HEK293 (cell line): ENCODE measurements at regions not wholly inside any gene's neighbourhood (a gene's known extent, or its start where the extent isn't known, plus 50 kb on each side); places are given as distances from the start of the nearest gene placed in this dataset.
A peak's percentile ranks its signal among the peaks of the same experiment; 100 is the strongest.

Source experiments
- CTCF ChIA-PET: fragments of 350-600 bp; formaldehyde crosslinking; extraction: SDS; loops from one replicate; lab custom pipeline; 2021; ENCODE audit warnings: antibody characterized with exemption; lab: Yijun Ruan, JAX
- POLR2A ChIA-PET: fragments of 300-600 bp; formaldehyde crosslinking; extraction: SDS; loops from one replicate; lab custom pipeline; 2020; ENCODE audit warnings: antibody characterized with exemption, inconsistent platforms; lab: Yijun Ruan, JAX
- H3K27ac ChIP-seq: fragments of 200-500 bp; sonication (Bioruptor generic); 2 replicates; pipeline ENCODE4 v1.5.1; 2014; ENCODE audit warnings: low read depth, low read length, control low read depth, inconsistent platforms; ENCODE audit errors: extremely low read depth
- H3K36me3 ChIP-seq, 2 experiments: fragments of 200-500 bp in 1 of 2; sonication (Bioruptor generic) in 1 of 2; 1 replicate in 1 of 2; 2 replicates in 1 of 2; pipeline ENCODE4 v1.5.1; 2014 to 2017; ENCODE audit warnings: inconsistent platforms in 2 of 2, low read length in 2 of 2; ENCODE audit not compliant: control insufficient read depth in 2 of 2, insufficient read depth in 1 of 2
- H3K4me1 ChIP-seq: fragments of 200-500 bp; sonication (Bioruptor generic); 2 replicates; pipeline ENCODE4 v1.5.1; 2014; ENCODE audit warnings: mild to moderate bottlenecking, low read length, inconsistent platforms; ENCODE audit not compliant: control insufficient read depth, insufficient read depth
- H3K4me3 ChIP-seq: 2 replicates; pipeline ENCODE4 v1.5.1; 2011; ENCODE audit warnings: low read depth, mild to moderate bottlenecking, control low read depth, low read length, moderate library complexity
- H3K9me3 ChIP-seq: fragments of 200-500 bp; sonication (Bioruptor generic); 2 replicates; pipeline ENCODE4 v1.5.1; 2014; ENCODE audit warnings: low read depth, low read length, inconsistent platforms; ENCODE audit not compliant: control insufficient read depth, insufficient read depth
- FEZF1 ChIP-seq: fragments of 450-650 bp; formaldehyde crosslinking; IDR thresholded peaks from 2 replicates; pipeline ENCODE4 v1.5.1; 2016; ENCODE audit warnings: missing biosample characterization, missing genetic modification characterization
- KLF9 ChIP-seq: fragments of 450-650 bp; formaldehyde crosslinking; IDR thresholded peaks from 2 replicates; pipeline ENCODE4 v1.5.1; 2016; ENCODE audit warnings: missing biosample characterization, missing genetic modification characterization, low read depth
- REST ChIP-seq: fragments of 450-650 bp; formaldehyde crosslinking; IDR thresholded peaks from 2 replicates; pipeline ENCODE4 v1.5.1; 2016; ENCODE audit warnings: missing biosample characterization, missing genetic modification characterization
- YY1 ChIP-seq: fragments of 450-650 bp; formaldehyde crosslinking; IDR thresholded peaks from 2 replicates; pipeline ENCODE4 v1.5.1; 2018; ENCODE audit warnings: missing biosample characterization, missing genetic modification characterization
- ZNF146 ChIP-seq: fragments of 450-650 bp; formaldehyde crosslinking; IDR thresholded peaks from 2 replicates; pipeline ENCODE4 v1.5.1; 2016; ENCODE audit warnings: missing biosample characterization, missing genetic modification characterization
- ZNF16 ChIP-seq: fragments of 450-650 bp; formaldehyde crosslinking; IDR thresholded peaks from 2 replicates; pipeline ENCODE4 v1.5.1; 2016; ENCODE audit warnings: low read depth, missing biosample characterization, missing genetic modification characterization
- ZNF292 ChIP-seq: fragments of 450-650 bp; formaldehyde crosslinking; IDR thresholded peaks from 2 replicates; pipeline ENCODE4 v1.5.1; 2016; ENCODE audit warnings: low read depth, missing biosample characterization, missing genetic modification characterization, borderline replicate concordance
- ZNF404 ChIP-seq: fragments of 450-650 bp; formaldehyde crosslinking; IDR thresholded peaks from 2 replicates; pipeline ENCODE4 v1.5.1; 2017; ENCODE audit warnings: missing biosample characterization, missing genetic modification characterization
- ZNF624 ChIP-seq: fragments of 450-650 bp; formaldehyde crosslinking; IDR thresholded peaks from 2 replicates; pipeline ENCODE4 v1.5.1; 2017; ENCODE audit warnings: missing biosample characterization, missing genetic modification characterization
- ZNF660 ChIP-seq: fragments of 450-650 bp; IDR thresholded peaks from 2 replicates; pipeline ENCODE4 v1.5.1; 2018; ENCODE audit warnings: missing biosample characterization, mild to moderate bottlenecking, missing genetic modification characterization
- TF ChIP-seq, protein P1 (sequence below): fragments of 450-650 bp; formaldehyde crosslinking; IDR thresholded peaks from 2 replicates; pipeline ENCODE4 v1.5.1; 2016; ENCODE audit warnings: missing biosample characterization, missing genetic modification characterization
- TF ChIP-seq, protein P2 (sequence below): fragments of 450-650 bp; formaldehyde crosslinking; IDR thresholded peaks from 2 replicates; pipeline ENCODE4 v1.5.1; 2016; ENCODE audit warnings: missing biosample characterization, missing genetic modification characterization
- TF ChIP-seq, protein P3 (sequence below): fragments of 450-650 bp; formaldehyde crosslinking; IDR thresholded peaks from 2 replicates; pipeline ENCODE4 v1.5.1; 2016; ENCODE audit warnings: missing biosample characterization, missing genetic modification characterization
- TF ChIP-seq, protein P4 (sequence below): fragments of 450-650 bp; formaldehyde crosslinking; IDR thresholded peaks from 2 replicates; pipeline ENCODE4 v1.5.1; 2017; ENCODE audit warnings: missing biosample characterization, mild to moderate bottlenecking, missing genetic modification characterization, moderate library complexity
- TF ChIP-seq, protein P5 (sequence below): fragments of 450-650 bp; formaldehyde crosslinking; IDR thresholded peaks from 2 replicates; pipeline ENCODE4 v1.5.1; 2016; ENCODE audit warnings: missing biosample characterization, missing genetic modification characterization

DNA sequence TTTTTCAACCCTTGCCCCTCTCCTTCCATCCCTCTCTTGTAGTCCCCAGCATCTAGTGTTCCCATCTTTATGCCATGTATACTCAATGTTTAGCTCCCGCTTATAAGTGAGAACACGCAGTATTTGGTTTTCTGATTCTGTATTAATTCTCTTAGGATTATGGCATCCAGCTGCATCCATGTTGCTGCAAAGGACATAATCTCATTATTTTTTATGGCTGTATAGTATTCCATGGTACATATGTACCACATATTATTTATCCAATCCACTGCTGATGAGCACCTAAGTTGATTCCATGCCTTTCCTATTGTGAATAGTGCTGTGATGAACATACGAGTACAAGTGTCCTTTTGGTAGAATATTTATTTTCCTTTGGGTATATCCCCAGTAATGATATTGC, 66.8 kb downstream of the UNC5CL start:
- H3K4me1 ChIP-seq = no peaks in the 10 kb centered on the region
- ChIA-PET POLR2A (no interaction called here), CTCF (interaction anchor here (1.0 kb wide), 1 partner anchor 15 kb away, joined by 3 read pairs; no protein-coding TSS in a partner anchor)
- no peaks in the 10 kb centered on the region for H3K36me3 ChIP-seq
- H3K27ac ChIP-seq = no peak overlapping the region
- H3K4me3 ChIP-seq = no peak overlapping the region
- H3K9me3 ChIP-seq = no peaks in the 10 kb centered on the region
- TF ChIP-seq, protein P1, sequence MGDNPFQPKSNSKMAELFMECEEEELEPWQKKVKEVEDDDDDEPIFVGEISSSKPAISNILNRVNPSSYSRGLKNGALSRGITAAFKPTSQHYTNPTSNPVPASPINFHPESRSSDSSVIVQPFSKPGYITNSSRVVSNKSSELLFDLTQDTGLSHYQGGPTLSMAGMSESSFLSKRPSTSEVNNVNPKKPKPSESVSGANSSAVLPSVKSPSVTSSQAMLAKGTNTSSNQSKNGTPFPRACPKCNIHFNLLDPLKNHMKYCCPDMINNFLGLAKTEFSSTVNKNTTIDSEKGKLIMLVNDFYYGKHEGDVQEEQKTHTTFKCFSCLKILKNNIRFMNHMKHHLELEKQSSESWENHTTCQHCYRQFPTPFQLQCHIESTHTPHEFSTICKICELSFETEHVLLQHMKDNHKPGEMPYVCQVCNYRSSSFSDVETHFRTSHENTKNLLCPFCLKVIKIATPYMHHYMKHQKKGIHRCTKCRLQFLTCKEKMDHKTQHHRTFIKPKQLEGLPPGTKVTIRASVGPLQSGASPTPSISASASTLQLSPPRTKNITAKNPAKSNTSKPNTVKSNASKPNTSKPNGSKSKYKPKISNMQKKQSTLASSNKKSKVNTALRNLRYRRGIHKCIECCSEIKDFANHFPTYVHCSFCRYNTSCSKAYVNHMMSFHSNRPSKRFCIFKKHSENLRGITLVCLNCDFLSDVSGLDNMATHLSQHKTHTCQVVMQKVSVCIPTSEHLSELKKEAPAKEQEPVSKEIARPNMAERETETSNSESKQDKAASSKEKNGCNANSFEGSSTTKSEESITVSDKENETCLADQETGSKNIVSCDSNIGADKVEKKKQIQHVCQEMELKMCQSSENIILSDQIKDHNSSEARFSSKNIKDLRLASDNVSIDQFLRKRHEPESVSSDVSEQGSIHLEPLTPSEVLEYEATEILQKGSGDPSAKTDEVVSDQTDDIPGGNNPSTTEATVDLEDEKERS = 0 out of 2 replicates have a peak, but pooled peaks have one; percentile 22
- TF ChIP-seq ZNF292 (tag by site-specific recombination) (no peak), ZNF624 (tag by site-specific recombination) (no peak), ZNF146 (peak; percentile 61)
- TF ChIP-seq, all 188 proteins: peak for 2

GRCh38 chr6:40968620-40969164, 70.3 kb downstream of the UNC5CL start:
- ChIA-PET CTCF (interaction anchor here (1.2 kb wide), 1 partner anchor 13 kb away, joined by 5 read pairs; no protein-coding TSS in a partner anchor), POLR2A (no interaction called here)
- no peaks in the 10 kb centered on the region for H3K36me3 ChIP-seq
- H3K27ac ChIP-seq = no peak overlapping the region
- TF ChIP-seq, protein P2, sequence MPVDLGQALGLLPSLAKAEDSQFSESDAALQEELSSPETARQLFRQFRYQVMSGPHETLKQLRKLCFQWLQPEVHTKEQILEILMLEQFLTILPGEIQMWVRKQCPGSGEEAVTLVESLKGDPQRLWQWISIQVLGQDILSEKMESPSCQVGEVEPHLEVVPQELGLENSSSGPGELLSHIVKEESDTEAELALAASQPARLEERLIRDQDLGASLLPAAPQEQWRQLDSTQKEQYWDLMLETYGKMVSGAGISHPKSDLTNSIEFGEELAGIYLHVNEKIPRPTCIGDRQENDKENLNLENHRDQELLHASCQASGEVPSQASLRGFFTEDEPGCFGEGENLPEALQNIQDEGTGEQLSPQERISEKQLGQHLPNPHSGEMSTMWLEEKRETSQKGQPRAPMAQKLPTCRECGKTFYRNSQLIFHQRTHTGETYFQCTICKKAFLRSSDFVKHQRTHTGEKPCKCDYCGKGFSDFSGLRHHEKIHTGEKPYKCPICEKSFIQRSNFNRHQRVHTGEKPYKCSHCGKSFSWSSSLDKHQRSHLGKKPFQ (tag by site-specific recombination) = 0 out of 2 replicates have a peak, but pooled peaks have one; percentile 21
- no peak for TF ChIP-seq FEZF1
- no peaks in the 10 kb centered on the region for H3K4me1 ChIP-seq
- H3K4me3 ChIP-seq = no peak overlapping the region
- no peaks in the 10 kb centered on the region for H3K9me3 ChIP-seq

DNA sequence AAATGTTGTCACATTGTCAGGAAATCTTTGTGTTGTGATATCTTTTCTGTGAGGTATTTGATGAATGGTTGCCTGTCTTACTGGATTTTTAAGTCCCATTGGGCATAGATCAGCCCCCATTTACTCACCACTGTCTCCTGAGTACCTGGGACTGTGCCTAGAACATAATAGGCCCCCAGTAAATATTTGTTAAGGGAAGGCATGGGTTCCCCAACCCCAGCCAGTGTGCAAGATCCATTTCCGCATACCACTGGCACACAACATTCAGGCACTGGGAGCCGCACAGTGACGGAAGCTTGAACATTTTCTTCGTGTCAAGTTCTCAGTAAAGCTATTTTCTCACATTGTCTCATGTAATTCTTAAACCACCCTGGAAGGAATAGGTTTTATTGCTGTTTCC, 72.2 kb downstream of the UNC5CL start:
- H3K4me1 ChIP-seq = peaks cover 5% of the 10 kb centered on the region; the same call in 1 of the 2 replicates
- no peak overlapping the region for H3K27ac ChIP-seq
- ChIA-PET CTCF (interaction anchor here (0.6 to 1.2 kb wide), 2 partner anchors 8 to 84 kb away, joined by 3 to 6 read pairs; no protein-coding TSS in a partner anchor), POLR2A (no interaction called here)
- H3K9me3 ChIP-seq = no peaks in the 10 kb centered on the region
- H3K4me3 ChIP-seq = no peak overlapping the region
- no peaks in the 10 kb centered on the region for H3K36me3 ChIP-seq
- TF ChIP-seq REST (tag by site-specific recombination) = no peak
- TF ChIP-seq, protein P3, sequence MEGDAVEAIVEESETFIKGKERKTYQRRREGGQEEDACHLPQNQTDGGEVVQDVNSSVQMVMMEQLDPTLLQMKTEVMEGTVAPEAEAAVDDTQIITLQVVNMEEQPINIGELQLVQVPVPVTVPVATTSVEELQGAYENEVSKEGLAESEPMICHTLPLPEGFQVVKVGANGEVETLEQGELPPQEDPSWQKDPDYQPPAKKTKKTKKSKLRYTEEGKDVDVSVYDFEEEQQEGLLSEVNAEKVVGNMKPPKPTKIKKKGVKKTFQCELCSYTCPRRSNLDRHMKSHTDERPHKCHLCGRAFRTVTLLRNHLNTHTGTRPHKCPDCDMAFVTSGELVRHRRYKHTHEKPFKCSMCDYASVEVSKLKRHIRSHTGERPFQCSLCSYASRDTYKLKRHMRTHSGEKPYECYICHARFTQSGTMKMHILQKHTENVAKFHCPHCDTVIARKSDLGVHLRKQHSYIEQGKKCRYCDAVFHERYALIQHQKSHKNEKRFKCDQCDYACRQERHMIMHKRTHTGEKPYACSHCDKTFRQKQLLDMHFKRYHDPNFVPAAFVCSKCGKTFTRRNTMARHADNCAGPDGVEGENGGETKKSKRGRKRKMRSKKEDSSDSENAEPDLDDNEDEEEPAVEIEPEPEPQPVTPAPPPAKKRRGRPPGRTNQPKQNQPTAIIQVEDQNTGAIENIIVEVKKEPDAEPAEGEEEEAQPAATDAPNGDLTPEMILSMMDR (tag by site-specific recombination) = no peak
- TF ChIP-seq, protein P4, sequence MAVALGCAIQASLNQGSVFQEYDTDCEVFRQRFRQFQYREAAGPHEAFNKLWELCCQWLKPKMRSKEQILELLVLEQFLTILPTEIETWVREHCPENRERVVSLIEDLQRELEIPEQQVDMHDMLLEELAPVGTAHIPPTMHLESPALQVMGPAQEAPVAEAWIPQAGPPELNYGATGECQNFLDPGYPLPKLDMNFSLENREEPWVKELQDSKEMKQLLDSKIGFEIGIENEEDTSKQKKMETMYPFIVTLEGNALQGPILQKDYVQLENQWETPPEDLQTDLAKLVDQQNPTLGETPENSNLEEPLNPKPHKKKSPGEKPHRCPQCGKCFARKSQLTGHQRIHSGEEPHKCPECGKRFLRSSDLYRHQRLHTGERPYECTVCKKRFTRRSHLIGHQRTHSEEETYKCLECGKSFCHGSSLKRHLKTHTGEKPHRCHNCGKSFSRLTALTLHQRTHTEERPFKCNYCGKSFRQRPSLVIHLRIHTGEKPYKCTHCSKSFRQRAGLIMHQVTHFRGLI (tag by site-specific recombination) = no peak
- TF ChIP-seq ZNF660 (tag by site-specific recombination) = no peak
- no peak for TF ChIP-seq ZNF16
- no peak for TF ChIP-seq KLF9 (tag by site-specific recombination)
- TF ChIP-seq YY1 (tag by site-specific recombination) = no peak
- no peak for TF ChIP-seq ZNF404 (tag by site-specific recombination)
- TF ChIP-seq, protein P5, sequence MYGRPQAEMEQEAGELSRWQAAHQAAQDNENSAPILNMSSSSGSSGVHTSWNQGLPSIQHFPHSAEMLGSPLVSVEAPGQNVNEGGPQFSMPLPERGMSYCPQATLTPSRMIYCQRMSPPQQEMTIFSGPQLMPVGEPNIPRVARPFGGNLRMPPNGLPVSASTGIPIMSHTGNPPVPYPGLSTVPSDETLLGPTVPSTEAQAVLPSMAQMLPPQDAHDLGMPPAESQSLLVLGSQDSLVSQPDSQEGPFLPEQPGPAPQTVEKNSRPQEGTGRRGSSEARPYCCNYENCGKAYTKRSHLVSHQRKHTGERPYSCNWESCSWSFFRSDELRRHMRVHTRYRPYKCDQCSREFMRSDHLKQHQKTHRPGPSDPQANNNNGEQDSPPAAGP (tag by site-specific recombination) = no peak
